GM10248 (cell line): ENCODE measurements at regions not wholly inside any gene's neighbourhood (a gene's known extent, or its start where the extent isn't known, plus 50 kb on each side); places are given as distances from the start of the nearest gene placed in this dataset.

ENCODE experiments used
- CTCF ChIA-PET: fragments of 300-600 bp; sonication (Branson Sonifier 250); formaldehyde crosslinking; extraction: SDS; loops from one replicate; lab custom pipeline; 2021; ENCODE audit warnings: antibody characterized with exemption; lab: Yijun Ruan, JAX
- POLR2A ChIA-PET: fragments of 350-650 bp; sonication (Branson Sonifier 250); formaldehyde crosslinking; extraction: SDS; loops from one replicate; lab custom pipeline; 2020; ENCODE audit warnings: antibody characterized with exemption; lab: Yijun Ruan, JAX
- DNase-seq: peaks from one replicate; pipeline ENCODE4 v3.0.0; 2012; ENCODE audit errors: extremely low spot score
- CTCF ChIP-seq: IDR thresholded peaks from 2 replicates; pipeline ENCODE4 v1.5.1; 2012; ENCODE audit warnings: mild to moderate bottlenecking, low read depth; ENCODE audit errors: extremely low read depth, missing control alignments, control extremely low read depth

DNA sequence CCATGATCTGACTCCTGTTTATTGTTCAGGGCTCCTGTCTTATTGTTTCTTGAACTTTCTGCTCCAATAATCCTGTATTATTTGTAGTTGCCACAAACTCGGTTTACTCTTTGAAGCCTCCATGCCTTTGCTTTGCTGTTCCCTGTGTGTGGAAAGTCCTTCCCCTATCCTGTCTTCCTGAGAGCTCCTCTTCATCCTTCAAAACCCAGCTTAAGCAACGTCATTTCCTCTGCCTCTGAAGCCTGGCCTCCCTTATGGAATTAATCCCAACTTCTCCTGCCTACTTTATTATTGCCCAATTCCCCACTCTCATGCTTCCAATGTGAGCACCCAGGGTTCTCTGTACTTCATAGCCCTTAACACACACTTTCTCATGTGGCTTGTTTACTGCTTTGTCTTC is 766.2 kb downstream of the MED13L start:
- CTCF ChIA-PET: interaction anchor here (1.4 kb wide), 1 partner anchor 11 kb away, joined by 4 read pairs; no protein-coding TSS in a partner anchor
- no peak for DNase-seq
- TF ChIP-seq CTCF: no peak
- POLR2A ChIA-PET: no interaction called here

DNA sequence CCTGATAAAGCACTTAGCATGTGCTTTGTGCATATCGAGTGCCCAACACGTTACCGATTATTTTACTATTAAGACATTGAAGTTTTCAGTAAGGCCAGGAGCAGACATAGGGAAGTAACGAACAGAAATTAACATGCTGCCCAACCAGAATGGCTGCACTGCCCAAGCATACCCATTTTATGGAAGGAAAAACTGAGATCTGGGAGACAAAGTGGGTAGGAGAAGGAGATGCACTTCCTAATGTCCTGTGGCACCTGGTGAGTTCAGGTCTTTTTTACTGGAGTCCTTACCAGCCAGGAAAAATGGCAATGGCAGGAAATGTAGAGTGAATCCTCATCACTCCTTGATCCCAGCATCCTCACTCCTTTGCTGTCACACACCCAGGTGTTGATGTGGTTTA is 768.5 kb downstream of the MED13L start:
- POLR2A ChIA-PET: no interaction called here
- CTCF ChIA-PET: no interaction called here
- no peak for DNase-seq
- TF ChIP-seq CTCF: no peak

DNA sequence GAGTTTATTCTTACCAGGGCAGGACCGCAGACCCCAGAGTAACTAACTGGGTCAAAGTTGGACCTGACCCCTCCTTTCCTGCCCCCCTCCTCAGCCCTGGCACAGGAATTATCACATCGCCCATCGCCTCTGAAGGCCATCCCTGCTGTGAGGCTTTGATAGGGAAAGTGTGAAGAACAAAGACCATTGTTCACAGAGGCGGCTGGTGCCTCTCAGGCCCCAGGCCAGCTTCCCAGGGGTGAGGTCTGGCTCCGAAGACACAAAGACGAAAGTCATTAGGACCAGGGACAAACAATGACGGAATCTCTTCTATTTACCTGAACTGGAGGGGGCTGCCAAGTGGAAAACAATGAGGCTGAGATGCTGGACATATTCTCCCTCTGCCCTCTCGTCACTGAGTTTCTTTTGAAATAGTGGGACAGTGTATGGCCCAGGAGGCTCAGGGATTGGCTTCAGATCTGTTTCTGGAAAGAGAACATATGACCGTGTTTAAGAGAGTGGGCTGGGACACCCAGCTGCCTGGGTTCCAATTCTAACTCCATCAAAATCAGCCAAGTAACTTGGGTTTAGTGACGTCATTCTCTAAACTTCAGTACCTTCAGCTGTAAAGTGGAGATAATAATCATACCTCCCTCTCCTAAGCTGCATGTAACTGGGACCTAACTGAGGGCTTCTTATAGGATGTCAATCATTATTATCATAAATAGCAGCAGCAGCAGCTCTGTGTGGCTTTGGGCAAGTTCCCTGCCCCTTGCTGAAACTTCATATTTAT is 769.4 kb downstream of the MED13L start:
- CTCF ChIA-PET: no interaction called here
- no peak for DNase-seq
- POLR2A ChIA-PET: no interaction called here
- no peak for TF ChIP-seq CTCF

DNA sequence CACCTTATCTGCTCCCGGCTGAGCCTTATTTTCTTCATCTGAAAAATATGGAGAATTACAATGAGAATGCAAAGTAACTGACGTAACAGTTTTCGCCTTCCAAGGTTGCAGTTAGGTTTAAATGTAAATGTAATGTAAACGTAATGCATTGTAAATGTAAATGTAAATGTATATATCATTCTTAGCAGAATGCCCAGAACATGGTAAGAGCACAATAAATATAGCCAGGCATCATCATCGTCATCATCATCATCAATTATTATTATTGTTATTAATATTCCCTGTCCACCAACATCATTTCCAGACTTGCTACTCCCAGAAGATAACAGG is 770.0 kb downstream of the MED13L start:
- DNase-seq: no peak
- CTCF ChIA-PET: no interaction called here

GRCh38 chr12:115506822-115507559 is 770.5 kb downstream of the MED13L start:
- no peak for TF ChIP-seq CTCF
- no peak for DNase-seq
- POLR2A ChIA-PET: no interaction called here
- CTCF ChIA-PET: interaction anchor here (1.1 to 1.6 kb wide), 2 partner anchors 11 to 13 kb away, joined by 3 to 4 read pairs; no protein-coding TSS in a partner anchor

More for the DNA sequence above, 770.0 kb downstream of the MED13L start:
- POLR2A ChIA-PET: no interaction called here
- TF ChIP-seq CTCF: no peak

- CTCF ChIA-PET: interaction anchor here (1.5 kb wide), 1 partner anchor 20 kb away, joined by 3 read pairs; no protein-coding TSS in a partner anchor
- TF ChIP-seq CTCF: no peak
- POLR2A ChIA-PET: no interaction called here
- peak; percentile 46 for DNase-seq
Observed at GRCh38 chr12:115504306-115505290, 772.9 kb downstream of the MED13L start.
